K562 (cell line): ENCODE measurements at regions not wholly inside any gene's neighbourhood (a gene's known extent, or its start where the extent isn't known, plus 50 kb on each side); places are given as distances from the start of the nearest gene placed in this dataset.

Experiments
- ATF3 ChIP-seq, 2 experiments: fragments of 450-650 bp in 1 of 2; sonication (generic) in 1 of 2; formaldehyde crosslinking in 1 of 2; IDR thresholded peaks in 1 of 2; conservative IDR thresholded peaks in 1 of 2; 2 replicates each; pipeline versions ENCODE4 v1.6.1 to v1.8.1; 2016 to 2023; ENCODE audit warnings: mild to moderate bottlenecking in 2 of 2, moderate library complexity in 2 of 2, inconsistent platforms in 1 of 2, missing genetic modification reagents in 1 of 2
- CCAR2 ChIP-seq: fragments of 200-400 bp; formaldehyde crosslinking; IDR thresholded peaks from 2 replicates; pipeline ENCODE4 v1.6.1; 2017; ENCODE audit warnings: mild to moderate bottlenecking, low read depth, low read length
- CEBPG ChIP-seq, 3 experiments: fragments of 200-800 bp in 1 of 3; sonication (Bioruptor generic) in 1 of 3; sonication (generic) in 1 of 3; formaldehyde crosslinking in 1 of 3; IDR thresholded peaks in 2 of 3; conservative IDR thresholded peaks in 1 of 3; 2 replicates each; pipeline versions ENCODE4 v1.6.1 to v1.8.0; 2016 to 2022; ENCODE audit warnings: missing compliant biosample characterization in 2 of 3, missing genetic modification characterization in 2 of 3, mild to moderate bottlenecking in 1 of 3, missing genetic modification reagents in 1 of 3
- CTCFL ChIP-seq: IDR thresholded peaks from 2 replicates; pipeline ENCODE4 v1.6.1; 2011; ENCODE audit warnings: borderline replicate concordance, low read depth, mild to moderate bottlenecking, moderate library complexity, low read length; ENCODE audit not compliant: insufficient read depth, poor library complexity, severe bottlenecking
- HSF4 ChIP-seq: fragments of 250-450 bp; sonication (Bioruptor Pico); IDR thresholded peaks from 2 replicates; pipeline ENCODE4 v2.1.2; 2022; ENCODE audit warnings: mild to moderate bottlenecking, moderate library complexity, borderline replicate concordance
- MBD1 ChIP-seq: fragments of 250-450 bp; sonication (Bioruptor Pico); IDR thresholded peaks from 2 replicates; pipeline ENCODE4 v1.8.0; 2022; ENCODE audit warnings: inconsistent platforms
- NCOA2 ChIP-seq, 2 experiments: fragments of 450-650 bp; IDR thresholded peaks; 2 replicates each; pipeline ENCODE4 v1.6.1; 2018; ENCODE audit warnings: mild to moderate bottlenecking in 2 of 2, moderate library complexity in 1 of 2; ENCODE audit not compliant: partially characterized antibody in 2 of 2
- POLR2H ChIP-seq: IDR thresholded peaks from 2 replicates; pipeline ENCODE4 v1.6.1; 2016; ENCODE audit warnings: missing genetic modification characterization, low read depth, mild to moderate bottlenecking, control low read depth, missing compliant biosample characterization, moderate library complexity
- SUPT5H ChIP-seq: fragments of 450-650 bp; IDR thresholded peaks from 2 replicates; pipeline ENCODE4 v1.6.1; 2016
- TRIM24 ChIP-seq, 2 experiments: fragments of 450-650 bp; IDR thresholded peaks; 2 replicates each; pipeline ENCODE4 v1.6.1; 2016
- ZBTB9 ChIP-seq: fragments of 450-650 bp; formaldehyde crosslinking; IDR thresholded peaks from 2 replicates; pipeline ENCODE4 v1.4.0; 2020; ENCODE audit warnings: mild to moderate bottlenecking, moderate library complexity
- ZMIZ1 ChIP-seq, 2 experiments: fragments of 150-350 bp in 1 of 2; IDR thresholded peaks; 2 replicates each; pipeline ENCODE4 v1.6.1; 2012 to 2016; ENCODE audit warnings: low read depth in 2 of 2, low read length in 2 of 2, mild to moderate bottlenecking in 1 of 2, moderate library complexity in 1 of 2
- TF ChIP-seq, protein P1 (sequence below), 2 experiments: IDR thresholded peaks; 2 replicates each; pipeline ENCODE4 v1.6.1; 2012; ENCODE audit warnings: improper control_type of control experiment in 2 of 2, low read depth in 2 of 2, low read length in 2 of 2, borderline replicate concordance in 1 of 2

- TF ChIP-seq CEBPG (CRISPR knock-in tag; IDR thresholded peaks at IDR 0.05) = no peak
- no peak for TF ChIP-seq CEBPG (tag; conservative IDR thresholded peaks at IDR 0.05 in 1 of 2, IDR thresholded peaks at IDR 0.05 in 1 of 2)
- TF ChIP-seq HSF4 (CRISPR knock-in tag) = no peak
- TF ChIP-seq SUPT5H = no peak
- TF ChIP-seq ZBTB9 (CRISPR knock-in tag) = no peak
- no peak for TF ChIP-seq POLR2H (tag)
- no peak for TF ChIP-seq TRIM24 (IDR thresholded peaks at IDR 0.05)
- TF ChIP-seq NCOA2 (IDR thresholded peaks at IDR 0.05; ENCODE audit: partially characterized antibody in 2 of 2) = no peak
- TF ChIP-seq, protein P1, sequence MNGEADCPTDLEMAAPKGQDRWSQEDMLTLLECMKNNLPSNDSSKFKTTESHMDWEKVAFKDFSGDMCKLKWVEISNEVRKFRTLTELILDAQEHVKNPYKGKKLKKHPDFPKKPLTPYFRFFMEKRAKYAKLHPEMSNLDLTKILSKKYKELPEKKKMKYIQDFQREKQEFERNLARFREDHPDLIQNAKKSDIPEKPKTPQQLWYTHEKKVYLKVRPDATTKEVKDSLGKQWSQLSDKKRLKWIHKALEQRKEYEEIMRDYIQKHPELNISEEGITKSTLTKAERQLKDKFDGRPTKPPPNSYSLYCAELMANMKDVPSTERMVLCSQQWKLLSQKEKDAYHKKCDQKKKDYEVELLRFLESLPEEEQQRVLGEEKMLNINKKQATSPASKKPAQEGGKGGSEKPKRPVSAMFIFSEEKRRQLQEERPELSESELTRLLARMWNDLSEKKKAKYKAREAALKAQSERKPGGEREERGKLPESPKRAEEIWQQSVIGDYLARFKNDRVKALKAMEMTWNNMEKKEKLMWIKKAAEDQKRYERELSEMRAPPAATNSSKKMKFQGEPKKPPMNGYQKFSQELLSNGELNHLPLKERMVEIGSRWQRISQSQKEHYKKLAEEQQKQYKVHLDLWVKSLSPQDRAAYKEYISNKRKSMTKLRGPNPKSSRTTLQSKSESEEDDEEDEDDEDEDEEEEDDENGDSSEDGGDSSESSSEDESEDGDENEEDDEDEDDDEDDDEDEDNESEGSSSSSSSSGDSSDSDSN (IDR thresholded peaks at IDR 0.05; ENCODE audit: borderline replicate concordance in 1 of 2, low read depth in 2 of 2, low read length in 2 of 2) = no peak
- no peak for TF ChIP-seq CCAR2
- no peak for TF ChIP-seq ZMIZ1 (IDR thresholded peaks at IDR 0.05; ENCODE audit: low read depth in 2 of 2, low read length in 2 of 2)
- TF ChIP-seq CTCFL = no peak
- no peak for TF ChIP-seq ATF3 (IDR thresholded peaks at IDR 0.05)
- TF ChIP-seq ATF3 (CRISPR knock-in tag; conservative IDR thresholded peaks at IDR 0.05) = no peak
- no peak for TF ChIP-seq MBD1 (CRISPR knock-in tag)
Observed at GRCh38 chr5:58012801-58013315, 447.0 kb downstream of the PLK2 start (continued).
